Thyroid gland (tissue), 4 donors: ENCODE measurements at regions not wholly inside any gene's neighbourhood (a gene's known extent, or its start where the extent isn't known, plus 50 kb on each side); places are given as distances from the start of the nearest gene placed in this dataset.

ENCODE experiments used
- DNase-seq, 2 donors: peaks; one replicate each; pipeline ENCODE4 v3.0.0-alpha.2; 2019
- H3K27ac ChIP-seq, 3 donors: fragments of 200-600 bp; sonication (generic); 1 replicate in 2 of 3; 2 replicates in 1 of 3; pipeline ENCODE4 v1.5.1; 2016 to 2019; ENCODE audit warnings: mild to moderate bottlenecking in 1 of 3, moderate library complexity in 1 of 3
- H3K27me3 ChIP-seq: fragments of 200-600 bp; sonication (generic); one replicate; pipeline ENCODE4 v1.5.1; 2019
- H3K36me3 ChIP-seq, 2 donors: fragments of 200-600 bp; sonication (generic); one replicate each; pipeline ENCODE4 v1.5.1; 2016 to 2019
- H3K4me1 ChIP-seq, 2 donors: fragments of 200-600 bp; sonication (generic); one replicate each; pipeline ENCODE4 v1.5.1; 2017 to 2019
- H3K4me3 ChIP-seq, 3 donors: fragments of 200-600 bp; sonication (generic); replicated peaks in 1 of 3; 1 replicate in 2 of 3; 2 replicates in 1 of 3; pipeline ENCODE4 v1.5.1; 2016; ENCODE audit warnings: mild to moderate bottlenecking in 1 of 3
- H3K9me3 ChIP-seq: fragments of 200-600 bp; sonication (generic); one replicate; pipeline ENCODE4 v1.5.1; 2017
- POLR2A ChIP-seq, 2 donors: fragments of 450-650 bp; IDR thresholded peaks; one replicate each; pipeline ENCODE4 v1.6.1; 2017; ENCODE audit warnings: antibody characterized with exemption in 2 of 2, mild to moderate bottlenecking in 2 of 2, moderate library complexity in 1 of 2
- WGBS, 2 donors: methylation state at CpG; one replicate each; pipeline ENCODE4 v1.1.5; 2017; 5-methylcytosine and 5-hydroxymethylcytosine counted together
- intact Hi-C: fragments of 100-400 bp; cut with DNase I; formaldehyde crosslinking; loops from one replicate; pipeline ENCODE4 v1.15.1; 2023
- TF ChIP-seq, protein P1 (sequence below), 6 experiments: fragments of 200-600 bp in 3 of 6; fragments of 450-650 bp in 3 of 6; sonication (generic) in 3 of 6; IDR thresholded peaks; one replicate each; pipeline ENCODE4 v1.5.1; 2016 to 2019; ENCODE audit warnings: antibody characterized with exemption in 6 of 6, mild to moderate bottlenecking in 2 of 6, inconsistent platforms in 1 of 6, moderate library complexity in 1 of 6

DNA sequence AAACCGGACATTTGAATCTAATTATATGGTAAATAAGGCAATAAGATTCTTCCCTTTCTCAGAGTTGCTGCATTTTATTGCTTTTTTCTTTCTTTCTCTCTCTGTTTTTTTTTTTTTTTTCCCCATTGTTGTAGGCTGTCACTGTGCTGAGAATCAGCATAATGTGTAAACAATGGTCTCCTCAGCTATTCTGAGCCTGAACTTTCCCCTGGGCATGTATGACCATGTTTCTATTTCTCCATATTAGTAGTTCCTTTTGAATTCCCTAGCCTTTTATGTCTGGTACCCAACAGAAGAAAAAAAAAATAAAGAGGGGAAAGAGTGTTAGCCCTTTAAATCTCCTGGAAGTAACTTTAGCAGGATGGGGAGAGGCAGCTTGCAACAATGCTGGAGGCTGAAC is 1862.5 kb downstream of the SUCLG1 start:
- Histone ChIP-seq H3K27me3 (no peaks in the 10 kb centered on the region), H3K9me3 (no peaks in the 10 kb centered on the region), H3K4me1 (no peaks in the 10 kb centered on the region), H3K4me3 (no peak overlapping the region), H3K27ac (no peak overlapping the region), H3K36me3 (no peaks in the 10 kb centered on the region)
- DNase-seq, result no peak
- no peak for TF ChIP-seq POLR2A (IDR thresholded peaks at IDR 0.05)
- TF ChIP-seq, protein P1, sequence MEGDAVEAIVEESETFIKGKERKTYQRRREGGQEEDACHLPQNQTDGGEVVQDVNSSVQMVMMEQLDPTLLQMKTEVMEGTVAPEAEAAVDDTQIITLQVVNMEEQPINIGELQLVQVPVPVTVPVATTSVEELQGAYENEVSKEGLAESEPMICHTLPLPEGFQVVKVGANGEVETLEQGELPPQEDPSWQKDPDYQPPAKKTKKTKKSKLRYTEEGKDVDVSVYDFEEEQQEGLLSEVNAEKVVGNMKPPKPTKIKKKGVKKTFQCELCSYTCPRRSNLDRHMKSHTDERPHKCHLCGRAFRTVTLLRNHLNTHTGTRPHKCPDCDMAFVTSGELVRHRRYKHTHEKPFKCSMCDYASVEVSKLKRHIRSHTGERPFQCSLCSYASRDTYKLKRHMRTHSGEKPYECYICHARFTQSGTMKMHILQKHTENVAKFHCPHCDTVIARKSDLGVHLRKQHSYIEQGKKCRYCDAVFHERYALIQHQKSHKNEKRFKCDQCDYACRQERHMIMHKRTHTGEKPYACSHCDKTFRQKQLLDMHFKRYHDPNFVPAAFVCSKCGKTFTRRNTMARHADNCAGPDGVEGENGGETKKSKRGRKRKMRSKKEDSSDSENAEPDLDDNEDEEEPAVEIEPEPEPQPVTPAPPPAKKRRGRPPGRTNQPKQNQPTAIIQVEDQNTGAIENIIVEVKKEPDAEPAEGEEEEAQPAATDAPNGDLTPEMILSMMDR (IDR thresholded peaks at IDR 0.05), result no peak
- WGBS, 2 donors, result 73 to 91% methylated on average over 1 of the region's 1 CpG
- intact Hi-C loops, result no loop called here

DNA sequence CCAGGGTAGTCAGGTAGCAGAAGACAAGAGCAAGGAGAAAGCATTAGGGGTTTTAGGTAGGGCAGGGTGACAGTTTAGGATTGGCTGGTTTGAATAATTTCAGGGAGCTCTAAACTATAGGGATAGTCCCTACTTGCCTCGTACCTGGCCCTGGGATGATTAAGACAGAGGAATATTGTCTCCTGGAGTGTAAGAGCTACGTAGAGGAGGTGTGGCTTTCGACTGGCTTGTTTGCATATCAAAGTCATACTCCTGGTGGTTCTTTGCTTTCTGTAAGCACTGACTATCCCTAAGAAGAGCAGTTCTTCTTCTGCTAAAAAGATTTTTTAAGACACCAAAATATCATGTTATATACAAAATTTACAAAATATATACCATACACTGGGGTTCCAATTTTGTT is 1867.4 kb downstream of the SUCLG1 start:
- TF ChIP-seq, protein P1 (IDR thresholded peaks at IDR 0.05), result no peak
- no peak for TF ChIP-seq POLR2A (IDR thresholded peaks at IDR 0.05)
- no peak overlapping the region for H3K27ac ChIP-seq
- WGBS, 2 donors, result 51 to 57% methylated on average over 3 of the region's 3 CpGs
- H3K4me3 ChIP-seq, result no peak overlapping the region
- no peaks in the 10 kb centered on the region for H3K27me3 ChIP-seq
- H3K36me3 ChIP-seq, result no peaks in the 10 kb centered on the region
- H3K9me3 ChIP-seq, result no peaks in the 10 kb centered on the region
- intact Hi-C loops, result no loop called here
- H3K4me1 ChIP-seq, result no peaks in the 10 kb centered on the region
- DNase-seq, result no peak

DNA sequence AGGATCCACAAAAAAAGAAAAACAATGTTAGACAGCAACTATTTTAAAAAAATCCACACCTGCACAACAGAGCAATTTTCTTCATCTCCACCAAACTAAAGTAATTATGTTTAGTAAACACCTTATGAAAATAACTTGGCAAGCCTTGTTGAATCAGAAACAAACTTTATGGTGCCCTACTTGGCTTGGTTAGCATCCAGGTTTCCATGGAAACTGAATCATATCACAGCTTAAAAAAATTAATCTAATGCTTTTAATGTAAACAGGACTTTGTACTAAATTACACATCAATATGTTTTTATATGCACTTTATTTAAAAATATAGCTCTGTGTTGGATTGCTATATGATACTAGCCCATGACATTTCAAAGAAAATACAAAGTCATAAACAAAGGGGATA is 1882.4 kb downstream of the SUCLG1 start:
- H3K4me3 ChIP-seq, result no peak overlapping the region
- H3K36me3 ChIP-seq, result no peaks in the 10 kb centered on the region
- no peaks in the 10 kb centered on the region for H3K27me3 ChIP-seq
- no peak for TF ChIP-seq POLR2A (IDR thresholded peaks at IDR 0.05)
- TF ChIP-seq, protein P1 (IDR thresholded peaks at IDR 0.05), result no peak
- no peaks in the 10 kb centered on the region for H3K9me3 ChIP-seq
- no peak for DNase-seq
- no peak overlapping the region for H3K27ac ChIP-seq
- H3K4me1 ChIP-seq, result no peaks in the 10 kb centered on the region
- intact Hi-C loops, result no loop called here

DNA sequence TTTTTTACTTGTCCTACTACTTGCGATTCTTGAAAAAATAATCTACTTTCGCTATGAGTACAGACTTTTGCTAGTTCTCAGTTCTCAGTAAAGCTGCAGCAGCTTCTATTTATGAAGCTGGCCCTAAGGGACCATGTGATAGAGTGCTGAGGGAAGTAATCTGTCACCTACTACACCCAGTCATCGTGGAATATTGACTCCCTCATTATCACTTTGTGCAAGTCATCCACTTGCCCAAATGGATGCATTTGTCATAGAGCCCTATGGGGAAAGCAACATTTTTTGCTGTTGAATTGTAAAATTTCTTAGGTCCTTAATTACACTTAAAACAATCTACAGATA is 1919.8 kb downstream of the SUCLG1 start:
- DNase-seq, result no peak
- TF ChIP-seq POLR2A (IDR thresholded peaks at IDR 0.05), result no peak
- TF ChIP-seq, protein P1 (IDR thresholded peaks at IDR 0.05), result no peak
- H3K4me3 ChIP-seq, result no peak overlapping the region
- H3K4me1 ChIP-seq, result no peaks in the 10 kb centered on the region
- H3K36me3 ChIP-seq, result no peaks in the 10 kb centered on the region
- no peaks in the 10 kb centered on the region for H3K9me3 ChIP-seq
- H3K27ac ChIP-seq, result no peak overlapping the region
- WGBS, 2 donors, result 43 to 57% methylated on average over 3 of the region's 3 CpGs
- intact Hi-C loops, result no loop called here
- no peaks in the 10 kb centered on the region for H3K27me3 ChIP-seq

DNA sequence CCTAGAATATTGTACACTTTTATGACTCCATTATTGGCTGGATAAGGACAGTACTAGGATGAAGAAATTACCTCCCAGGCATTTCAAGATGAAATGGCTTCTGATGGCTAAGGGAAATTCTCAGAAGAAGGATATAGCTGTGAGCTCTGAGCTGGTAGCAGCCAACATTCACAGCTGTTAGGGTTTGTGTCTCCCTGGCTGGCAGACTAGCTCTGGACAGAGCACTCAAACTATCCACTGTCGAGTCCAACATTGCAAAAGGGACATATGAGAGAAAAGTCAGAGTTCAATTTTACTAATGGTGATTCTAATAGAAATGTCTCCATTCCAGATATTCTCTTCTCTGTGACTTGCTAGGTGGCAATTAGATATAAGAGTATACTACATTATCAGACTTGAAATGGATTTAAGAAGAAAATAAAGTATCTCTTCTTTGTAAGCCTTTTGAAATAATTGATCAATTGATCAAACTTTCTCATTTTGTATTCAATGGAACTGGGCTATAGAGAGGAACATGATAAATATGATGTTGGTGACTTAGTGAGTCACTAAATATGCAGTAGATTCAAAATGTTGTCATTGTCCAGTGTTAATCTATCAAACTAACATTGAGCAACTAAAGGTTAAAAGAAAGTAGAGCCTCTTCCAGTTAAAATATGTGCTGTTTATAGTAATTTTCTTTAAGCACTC is 1920.3 kb downstream of the SUCLG1 start:
- Histone ChIP-seq H3K4me3 (no peak overlapping the region), H3K4me1 (no peaks in the 10 kb centered on the region), H3K27ac (no peak overlapping the region), H3K36me3 (no peaks in the 10 kb centered on the region), H3K9me3 (no peaks in the 10 kb centered on the region), H3K27me3 (no peaks in the 10 kb centered on the region)
- TF ChIP-seq, protein P1 (IDR thresholded peaks at IDR 0.05), result no peak
- no peak for DNase-seq
- intact Hi-C loops, result no loop called here
- 71 to 78% methylated on average over 1 of the region's 1 CpG for WGBS, 2 donors
